Vagina (tissue), 2 donors: ENCODE measurements at regions not wholly inside any gene's neighbourhood (a gene's known extent, or its start where the extent isn't known, plus 50 kb on each side); places are given as distances from the start of the nearest gene placed in this dataset.

Experiments used
- POLR2AphosphoS5 ChIP-seq, 2 donors: sonication (generic); formaldehyde crosslinking; IDR thresholded peaks; one replicate each; pipeline ENCODE4 v1.9.0; 2017; ENCODE audit warnings: antibody characterized with exemption in 2 of 2, mild to moderate bottlenecking in 2 of 2, low read depth in 1 of 2; ENCODE audit not compliant: insufficient read depth in 1 of 2
- TF ChIP-seq, protein P1 (sequence below), 3 experiments: fragments of 450-650 bp in 2 of 3; fragments of 200-600 bp in 1 of 3; sonication (generic) in 1 of 3; IDR thresholded peaks; one replicate each; pipeline ENCODE4 v1.5.1; 2017 to 2019; ENCODE audit warnings: antibody characterized with exemption in 3 of 3, mild to moderate bottlenecking in 2 of 3, moderate library complexity in 2 of 3

DNA sequence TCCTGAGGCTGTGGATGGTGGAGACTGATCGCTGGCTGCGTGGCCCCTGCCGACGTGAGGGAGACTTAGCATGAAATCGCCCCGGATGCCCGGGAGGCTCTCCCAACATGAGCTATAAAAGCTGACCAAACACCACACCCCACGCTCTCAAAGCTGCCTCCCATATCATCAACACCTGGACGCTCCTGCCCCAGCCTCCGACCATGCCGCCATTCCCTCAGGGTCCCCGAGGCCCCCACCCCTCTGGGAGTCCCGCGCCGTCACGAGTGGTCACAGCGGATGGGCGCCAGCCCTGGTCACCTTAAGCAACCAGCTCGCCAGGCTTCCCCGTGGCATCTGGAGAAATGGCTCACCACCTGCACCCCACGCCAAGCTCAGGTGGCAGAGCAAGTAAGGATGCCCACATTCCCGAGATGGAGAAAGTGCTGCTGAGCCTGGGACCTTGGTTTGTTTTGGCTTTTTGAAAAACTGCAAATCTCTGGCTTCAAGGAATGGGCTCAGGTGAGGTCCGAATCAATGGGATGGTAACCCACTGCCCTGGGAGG, 196.0 kb downstream of the MED10 start:
- TF ChIP-seq, protein P1, sequence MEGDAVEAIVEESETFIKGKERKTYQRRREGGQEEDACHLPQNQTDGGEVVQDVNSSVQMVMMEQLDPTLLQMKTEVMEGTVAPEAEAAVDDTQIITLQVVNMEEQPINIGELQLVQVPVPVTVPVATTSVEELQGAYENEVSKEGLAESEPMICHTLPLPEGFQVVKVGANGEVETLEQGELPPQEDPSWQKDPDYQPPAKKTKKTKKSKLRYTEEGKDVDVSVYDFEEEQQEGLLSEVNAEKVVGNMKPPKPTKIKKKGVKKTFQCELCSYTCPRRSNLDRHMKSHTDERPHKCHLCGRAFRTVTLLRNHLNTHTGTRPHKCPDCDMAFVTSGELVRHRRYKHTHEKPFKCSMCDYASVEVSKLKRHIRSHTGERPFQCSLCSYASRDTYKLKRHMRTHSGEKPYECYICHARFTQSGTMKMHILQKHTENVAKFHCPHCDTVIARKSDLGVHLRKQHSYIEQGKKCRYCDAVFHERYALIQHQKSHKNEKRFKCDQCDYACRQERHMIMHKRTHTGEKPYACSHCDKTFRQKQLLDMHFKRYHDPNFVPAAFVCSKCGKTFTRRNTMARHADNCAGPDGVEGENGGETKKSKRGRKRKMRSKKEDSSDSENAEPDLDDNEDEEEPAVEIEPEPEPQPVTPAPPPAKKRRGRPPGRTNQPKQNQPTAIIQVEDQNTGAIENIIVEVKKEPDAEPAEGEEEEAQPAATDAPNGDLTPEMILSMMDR (IDR thresholded peaks at IDR 0.05), result no peak
- no peak for TF ChIP-seq POLR2AphosphoS5 (IDR thresholded peaks at IDR 0.05; ENCODE audit: insufficient read depth in 1 of 2, low read depth in 1 of 2)
